ENCODE measurements at regions not wholly inside any gene's neighbourhood (a gene's known extent, or its start where the extent isn't known, plus 50 kb on each side); places are given as distances from the start of the nearest gene placed in this dataset.

- intact Hi-C loops (cut with micrococcal nuclease) = no loop called here
Measured at GRCh38 chr12:19852100-19852855, 413.0 kb downstream of the AEBP2 start.

DNA sequence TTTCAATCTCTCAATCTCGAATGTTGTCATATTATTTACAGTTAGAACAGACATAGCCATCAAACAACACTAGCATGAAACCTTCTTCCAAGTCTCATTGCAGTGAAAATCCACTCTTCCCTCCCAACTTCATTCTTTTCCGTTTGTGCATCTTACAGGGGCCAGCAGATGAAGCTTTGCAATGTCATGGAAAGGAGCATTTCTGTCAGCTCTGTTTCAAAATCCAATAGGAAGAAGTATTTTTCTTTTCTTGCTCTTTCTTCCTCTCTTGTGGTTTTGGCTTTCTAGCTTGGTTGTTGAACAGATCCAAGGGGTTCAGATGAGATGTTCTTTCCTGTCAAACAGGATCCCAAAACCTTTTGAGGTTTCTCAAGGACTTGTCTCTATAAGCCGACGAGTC, 416.6 kb downstream of the AEBP2 start:
- intact Hi-C loops (cut with micrococcal nuclease) = no loop called here

GRCh38 chr12:19856389-19856788, 417.1 kb downstream of the AEBP2 start:
- intact Hi-C loops (cut with micrococcal nuclease) = no loop called here

- intact Hi-C loops (cut with micrococcal nuclease) = no loop called here
Measured at GRCh38 chr12:19857204-19857603, 417.9 kb downstream of the AEBP2 start.

DNA sequence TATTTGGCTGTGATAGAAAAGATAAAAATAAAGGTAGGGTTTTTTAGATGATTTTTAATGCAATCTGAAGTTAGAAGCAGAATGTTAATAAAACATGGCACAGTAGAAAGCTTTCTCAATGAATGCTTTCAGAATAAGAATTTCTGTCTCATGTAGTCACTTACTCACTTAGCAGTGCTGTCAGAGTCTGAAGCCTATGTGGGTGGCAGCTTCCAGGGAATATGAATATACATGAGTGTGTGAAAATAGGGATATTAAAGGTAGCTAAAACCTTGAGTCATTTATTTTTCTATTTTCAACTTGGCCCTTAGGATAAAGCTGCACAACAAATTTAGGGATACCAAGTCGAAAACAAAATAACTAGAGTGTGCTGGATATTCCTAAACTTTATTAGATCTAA, 427.9 kb downstream of the AEBP2 start:
- intact Hi-C loops (cut with micrococcal nuclease) = no loop called here

DNA sequence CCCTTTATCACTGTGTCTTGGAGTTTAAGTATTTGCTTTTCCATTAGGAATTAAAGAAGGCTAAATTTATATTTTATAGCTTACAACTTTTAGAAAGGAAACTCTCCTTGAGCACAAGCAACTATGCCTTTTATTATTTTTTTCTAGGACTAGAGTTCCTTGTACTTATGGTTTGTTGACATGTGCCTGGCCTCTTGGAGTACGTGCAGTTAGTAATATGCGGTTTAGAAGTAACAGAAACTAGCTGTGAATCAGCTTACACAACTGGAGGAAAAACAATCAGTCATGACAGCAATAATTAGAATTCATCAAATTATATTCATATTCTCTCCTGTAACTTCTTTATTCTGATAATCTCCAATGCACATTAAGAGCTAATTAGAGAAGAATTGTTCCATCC, 428.7 kb downstream of the AEBP2 start:
- intact Hi-C loops (cut with micrococcal nuclease) = no loop called here

GRCh38 chr12:19869413-19869812, 430.1 kb downstream of the AEBP2 start:
- intact Hi-C loops (cut with micrococcal nuclease) = no loop called here

DNA sequence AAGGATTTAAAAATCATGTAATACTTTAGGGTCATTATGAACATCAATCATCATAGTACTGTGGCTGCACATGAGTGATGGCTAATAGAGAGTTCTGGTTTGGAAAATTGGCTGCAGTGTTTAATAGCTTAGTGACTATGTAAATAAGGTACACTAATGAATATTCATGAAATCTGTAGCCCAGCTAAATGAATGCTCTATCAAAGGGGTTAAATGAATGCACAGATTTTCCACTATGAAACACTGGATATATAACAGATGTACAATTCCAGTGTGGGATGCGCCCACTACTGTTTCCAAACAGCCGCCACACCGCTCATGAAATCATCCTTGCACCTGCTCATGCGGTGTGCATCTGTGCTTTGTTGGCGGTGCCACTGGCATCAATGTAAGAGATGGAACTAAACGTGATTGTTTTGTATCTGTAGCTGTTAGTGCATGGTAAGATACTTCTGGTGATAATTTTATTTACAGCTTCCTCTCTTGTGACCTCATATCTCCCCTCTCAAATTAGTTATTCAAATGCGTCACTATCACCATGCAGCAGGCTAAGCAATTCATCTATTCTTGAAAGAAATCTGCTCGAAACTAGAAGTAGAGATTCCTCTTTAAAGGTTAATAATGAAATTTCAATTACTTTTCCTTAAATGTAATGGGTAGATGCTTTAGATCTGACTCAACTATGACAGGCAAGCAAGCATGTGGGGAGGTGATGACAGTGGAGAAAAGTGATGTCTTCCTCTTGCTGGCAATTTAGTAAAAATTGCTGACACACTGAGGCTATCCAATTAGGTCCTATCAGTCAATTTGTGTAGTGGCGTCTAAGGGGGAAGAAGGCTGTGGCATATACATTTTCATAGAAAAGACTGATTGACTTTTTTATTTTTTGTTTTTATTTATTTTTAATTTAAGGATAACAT, 433.6 kb downstream of the AEBP2 start:
- intact Hi-C loops (cut with micrococcal nuclease) = no loop called here

DNA sequence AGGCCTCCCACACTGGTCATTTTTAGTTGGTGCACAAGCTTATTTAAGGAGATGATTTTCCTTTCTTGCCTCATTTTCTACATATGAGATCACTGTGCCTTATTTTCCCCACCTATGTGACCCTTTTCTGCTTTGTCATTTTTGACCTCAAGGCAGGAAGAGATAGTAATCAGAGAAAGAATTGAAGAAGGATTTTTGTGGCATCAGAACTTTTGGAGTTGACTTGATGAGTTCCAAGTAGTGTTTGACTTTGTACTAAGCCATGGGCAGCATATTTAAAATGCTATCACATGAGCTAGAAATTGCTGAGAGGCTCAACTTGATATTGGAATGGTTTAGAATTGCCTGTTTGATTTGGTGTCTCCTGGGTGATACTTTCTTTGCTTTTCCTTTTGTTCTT, 440.8 kb downstream of the AEBP2 start:
- intact Hi-C loops (cut with micrococcal nuclease) = no loop called here

DNA sequence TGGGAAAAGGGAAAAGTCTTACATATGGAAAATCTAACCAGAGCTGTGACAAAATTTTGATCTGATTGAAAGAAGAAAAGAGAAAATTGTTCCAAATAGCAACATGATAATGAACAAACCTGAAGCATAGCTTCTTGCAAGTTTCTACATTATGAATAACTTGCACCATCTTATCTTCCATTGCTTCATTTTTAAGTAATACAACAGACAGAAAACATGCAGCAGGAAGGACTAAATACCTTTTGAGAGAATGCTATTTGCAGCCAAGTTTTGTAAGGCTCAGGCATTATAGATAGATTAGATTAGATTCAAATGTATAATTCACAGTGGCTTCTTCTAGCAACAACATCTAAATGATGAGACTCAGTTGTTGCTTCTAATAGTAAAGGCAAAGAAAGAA, 441.4 kb downstream of the AEBP2 start:
- intact Hi-C loops (cut with micrococcal nuclease) = no loop called here

DNA sequence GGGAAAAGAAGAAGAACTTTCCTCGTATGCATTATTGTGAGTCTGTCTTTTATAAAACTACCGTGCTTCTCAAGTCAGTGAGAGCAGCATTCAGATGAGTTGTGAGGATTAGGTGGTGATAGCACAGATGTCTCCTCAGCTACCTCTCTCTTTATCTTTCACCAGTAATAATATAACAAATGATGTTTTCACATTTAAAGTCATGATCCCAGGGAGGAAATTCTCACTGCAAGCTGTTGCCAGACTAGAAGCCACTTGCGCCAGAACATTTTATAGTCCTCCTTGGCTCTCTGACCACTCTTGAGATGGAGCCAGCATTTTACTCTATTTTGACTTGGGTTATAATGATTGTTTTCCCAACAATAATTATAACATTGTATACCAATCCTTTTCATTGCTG, 443.1 kb downstream of the AEBP2 start:
- intact Hi-C loops (cut with micrococcal nuclease) = no loop called here

GRCh38 chr12:19884021-19884492, 444.8 kb downstream of the AEBP2 start:
- intact Hi-C loops (cut with micrococcal nuclease) = no loop called here

GRCh38 chr12:19885093-19885812, 446.0 kb downstream of the AEBP2 start:
- intact Hi-C loops (cut with micrococcal nuclease) = no loop called here

DNA sequence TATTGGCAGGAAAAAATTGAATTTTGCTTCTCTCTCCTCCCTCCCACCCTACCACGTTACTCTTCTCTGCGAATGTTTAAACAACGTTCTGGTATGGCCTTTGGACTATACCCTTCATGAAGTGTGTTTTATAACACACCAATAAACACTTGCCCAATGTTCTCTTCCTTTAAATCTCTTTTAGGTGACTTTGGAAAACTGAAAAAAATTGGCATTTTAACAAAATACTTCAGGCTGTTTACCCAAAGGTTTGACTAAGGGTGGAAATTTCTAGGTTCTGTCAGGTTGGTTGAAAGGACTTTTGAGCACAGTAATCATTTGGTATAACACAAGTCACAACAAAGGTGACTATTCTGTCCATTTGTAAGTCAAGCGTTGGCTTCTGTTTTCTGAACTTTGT, 446.8 kb downstream of the AEBP2 start:
- intact Hi-C loops (cut with micrococcal nuclease) = no loop called here

DNA sequence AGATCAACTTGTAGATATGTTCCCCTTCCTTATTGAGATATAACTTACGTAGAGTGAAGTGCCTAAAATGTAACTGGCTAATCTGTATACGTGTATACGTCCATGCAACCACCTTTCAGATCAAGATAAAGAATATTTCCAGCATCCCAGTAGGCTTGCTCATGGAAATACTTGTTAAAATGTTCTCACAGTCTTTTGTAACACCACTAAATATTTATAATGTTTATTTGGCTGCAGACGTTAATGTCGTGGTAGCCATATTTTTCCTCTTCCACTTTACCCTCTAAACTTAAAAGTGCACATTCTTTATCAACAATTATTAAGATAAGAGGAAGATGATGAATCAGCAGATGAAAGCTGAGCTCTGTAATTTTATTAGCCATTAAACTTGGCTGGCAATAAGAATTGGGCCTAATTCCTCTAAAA, 447.4 kb downstream of the AEBP2 start:
- intact Hi-C loops (cut with micrococcal nuclease) = no loop called here

DNA sequence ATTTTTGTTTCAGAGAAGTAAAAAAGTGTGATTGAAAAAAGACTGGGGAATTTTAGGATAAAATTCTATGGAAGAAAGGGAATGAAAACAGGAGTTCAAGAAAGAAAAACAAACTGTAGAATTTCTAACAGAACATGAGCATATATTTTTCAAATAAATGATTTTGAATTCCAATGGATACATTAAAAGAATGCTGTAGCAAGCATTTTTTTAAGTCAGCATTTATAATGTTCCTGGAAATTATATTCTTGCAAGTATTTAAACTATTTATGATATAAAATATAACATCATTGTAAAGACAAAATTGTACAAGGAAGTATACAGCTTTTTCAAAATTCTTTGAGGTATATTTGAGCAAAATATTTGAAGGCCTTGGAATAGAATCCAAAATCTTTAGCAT, 450.7 kb downstream of the AEBP2 start:
- intact Hi-C loops (cut with micrococcal nuclease) = loop anchor here (10.0 kb wide), 1 partner anchor 115 kb away; no protein-coding TSS in a partner anchor

DNA sequence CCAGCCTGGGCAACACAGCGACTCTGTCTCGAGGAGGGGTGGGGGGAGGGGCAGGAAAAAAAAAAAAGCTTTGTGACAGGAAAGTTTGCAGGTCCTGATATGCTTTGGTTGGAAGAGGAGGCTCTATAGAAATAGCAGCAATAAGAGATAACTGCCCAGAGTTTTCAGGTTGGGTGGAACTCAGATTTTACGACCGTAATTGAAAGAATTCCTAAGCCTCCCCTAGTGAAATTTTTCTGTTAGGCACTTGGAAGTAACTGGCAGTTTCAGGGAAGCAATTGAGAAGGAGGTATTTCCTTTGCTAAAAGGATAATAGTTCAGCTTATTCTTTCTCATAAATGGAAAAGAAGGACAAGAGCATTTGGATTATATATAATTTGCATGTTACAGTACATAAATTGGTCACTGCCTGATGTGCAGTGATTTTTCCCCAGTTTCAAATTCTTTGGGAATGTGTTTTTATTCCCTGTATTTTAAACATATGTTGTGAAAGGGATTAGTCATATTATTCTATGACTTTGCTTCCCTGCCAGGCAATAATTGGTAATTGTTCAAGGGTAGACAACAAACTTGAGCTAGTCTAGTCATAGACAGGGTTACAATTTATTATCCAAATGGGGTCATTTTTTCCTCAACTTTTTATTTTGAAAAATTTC, 452.8 kb downstream of the AEBP2 start:
- intact Hi-C loops (cut with micrococcal nuclease) = loop anchor here (10.0 kb wide), 1 partner anchor 117 kb away; no protein-coding TSS in a partner anchor

- intact Hi-C loops (cut with micrococcal nuclease) = loop anchor here (10.0 kb wide), 1 partner anchor 119 kb away; no protein-coding TSS in a partner anchor
Measured at GRCh38 chr12:19893514-19893913, 454.2 kb downstream of the AEBP2 start.

GRCh38 chr12:19894050-19894449, 454.8 kb downstream of the AEBP2 start:
- intact Hi-C loops (cut with micrococcal nuclease) = loop anchor here (10.0 kb wide), 1 partner anchor 119 kb away; no protein-coding TSS in a partner anchor

DNA sequence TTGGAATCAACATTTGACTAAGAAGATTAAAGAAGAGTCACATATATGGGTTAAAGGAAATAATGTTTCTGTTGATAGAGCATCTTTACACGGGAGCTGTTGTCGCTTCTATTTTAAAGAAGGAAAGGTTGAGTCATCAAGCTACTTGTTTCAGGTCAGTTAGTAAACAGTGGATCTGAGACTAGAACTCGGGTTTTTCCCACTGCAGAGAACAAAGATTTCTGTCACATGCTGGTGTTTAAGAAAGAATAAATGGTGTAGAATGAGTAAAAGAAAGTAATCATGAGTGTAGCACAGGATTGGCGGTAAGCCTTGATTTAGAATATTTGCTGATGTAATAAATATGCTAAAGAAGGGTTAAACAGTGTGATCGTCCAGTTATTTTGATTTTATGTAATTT, 455.5 kb downstream of the AEBP2 start:
- intact Hi-C loops (cut with micrococcal nuclease) = loop anchor here (10.0 kb wide), 1 partner anchor 120 kb away; no protein-coding TSS in a partner anchor

All from T-helper 2 cell treated with Interferon-gamma antibody and Interleukin-4, amounts not matched to agents 100 ng/mL and 5 ng/mL, for 36 hours (primary cell).